ENCODE measurements at regions not wholly inside any gene's neighbourhood (a gene's known extent, or its start where the extent isn't known, plus 50 kb on each side); places are given as distances from the start of the nearest gene placed in this dataset.
"Not testable (repeated sequence)": the region's sequence is repeated elsewhere in the genome, so short reads cannot be mapped to it uniquely, and the experiment has no call there.

- no CpG with 5 or more reads among the region's 2 CpGs for WGBS (ENCODE audit: insufficient coverage)
- no peak for ATAC-seq (replicated peaks in 1 of 4)
- POLR2A ChIA-PET, result no interaction called here
Observed at GRCh38 chr5:32908641-32909040, 197.5 kb downstream of the NPR3 start.

DNA sequence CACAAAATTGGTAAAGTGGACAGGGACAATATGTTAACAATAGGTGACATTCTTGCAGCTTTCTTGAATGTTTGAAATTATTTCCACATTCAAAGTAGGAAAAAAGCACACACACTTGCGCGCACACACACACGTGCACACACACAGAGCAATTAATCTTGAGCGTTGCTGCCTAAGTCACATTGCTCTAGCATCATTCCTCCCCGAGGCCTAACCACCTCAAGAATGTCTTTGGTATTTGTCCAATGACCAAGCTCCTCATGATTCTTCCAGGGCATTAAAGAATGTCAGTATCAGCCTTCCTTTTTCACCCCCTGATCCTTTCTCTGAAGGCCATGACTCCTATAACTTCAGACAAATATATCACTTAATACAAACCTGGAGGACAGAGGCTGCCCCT lies 198.1 kb downstream of the NPR3 start:
- ChIA-PET POLR2A (no interaction called here), CTCF (no interaction called here)
- ATAC-seq (replicated peaks in 1 of 4), result no peak
- Mint-ChIP-seq H3K36me3 (no peaks in the 10 kb centered on the region), H3K9me3 (peaks cover 9 to 37% (median 23%) of the 10 kb centered on the region in 3 donors), H3K4me1 (no peaks in the 10 kb centered on the region), H3K27ac (no peak overlapping the region), H3K27me3 (no peaks in the 10 kb centered on the region), H3K4me3 (no peak overlapping the region)
- no peak overlapping the region for H3K27ac ChIP-seq (ENCODE audit: low read length)
- H3K9me3 ChIP-seq, result no peaks in the 10 kb centered on the region
- H3K27me3 ChIP-seq (replicated peaks in 1 of 2; ENCODE audit: control insufficient read depth in 2 of 2, extremely low read depth in 1 of 2, insufficient read depth in 2 of 2, low read length in 1 of 2), result no peaks in the 10 kb centered on the region
- no peaks in the 10 kb centered on the region for H3K4me1 ChIP-seq (ENCODE audit: control insufficient read depth in 1 of 2, extremely low read depth in 1 of 2, insufficient read depth in 2 of 2, low read length in 2 of 2)
- no peak for DNase-seq
- 90% methylated on average over 5 of the region's 5 CpGs for WGBS (ENCODE audit: insufficient coverage)
- no peak overlapping the region for H3K4me3 ChIP-seq (ENCODE audit: control insufficient read depth in 1 of 2, extremely low read depth in 1 of 2, low read length in 1 of 2)
- no peaks in the 10 kb centered on the region for H3K36me3 ChIP-seq (ENCODE audit: control insufficient read depth in 2 of 2, extremely low read depth in 1 of 2, insufficient read depth in 1 of 2, low read length in 1 of 2)

More at GRCh38 chr5:32908641-32909040, 197.5 kb downstream of the NPR3 start:
- H3K27ac ChIP-seq (ENCODE audit: low read length), result no peak overlapping the region
- no peak overlapping the region for H3K4me3 ChIP-seq (ENCODE audit: control insufficient read depth in 1 of 2, extremely low read depth in 1 of 2, low read length in 1 of 2)
- Mint-ChIP-seq H3K36me3 (no peaks in the 10 kb centered on the region), H3K9me3 (peaks cover 9 to 36% (median 22%) of the 10 kb centered on the region in 3 donors), H3K4me3 (no peak overlapping the region), H3K27me3 (no peaks in the 10 kb centered on the region), H3K27ac (no peak overlapping the region), H3K4me1 (no peaks in the 10 kb centered on the region)
- H3K4me1 ChIP-seq (ENCODE audit: control insufficient read depth in 1 of 2, extremely low read depth in 1 of 2, insufficient read depth in 2 of 2, low read length in 2 of 2), result no peaks in the 10 kb centered on the region
- DNase-seq, result no peak
- no peaks in the 10 kb centered on the region for H3K9me3 ChIP-seq
- H3K36me3 ChIP-seq (ENCODE audit: control insufficient read depth in 2 of 2, extremely low read depth in 1 of 2, insufficient read depth in 1 of 2, low read length in 1 of 2), result no peaks in the 10 kb centered on the region
- H3K27me3 ChIP-seq (replicated peaks in 1 of 2; ENCODE audit: control insufficient read depth in 2 of 2, extremely low read depth in 1 of 2, insufficient read depth in 2 of 2, low read length in 1 of 2), result no peaks in the 10 kb centered on the region
- CTCF ChIA-PET, result no interaction called here

DNA sequence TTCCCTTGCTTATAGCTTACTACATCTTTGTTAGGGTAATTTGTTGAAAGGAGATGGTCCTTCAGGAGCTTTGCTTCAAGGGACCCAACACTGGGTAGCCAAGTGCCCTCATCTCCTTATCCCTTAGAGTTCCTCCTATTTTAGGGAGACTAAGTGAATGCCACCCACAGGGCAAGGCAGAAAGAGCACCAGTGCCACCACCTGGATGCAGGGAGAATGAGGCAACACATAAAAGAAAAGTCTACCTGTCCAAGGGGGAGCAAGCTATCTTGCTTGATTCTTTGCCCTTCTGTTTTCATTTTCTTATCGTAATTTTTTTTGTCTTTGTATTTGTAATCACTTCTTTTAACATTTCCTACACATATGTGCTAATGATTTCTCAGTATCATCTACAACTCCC lies 205.5 kb downstream of the NPR3 start:
- no peaks in the 10 kb centered on the region for H3K36me3 ChIP-seq (ENCODE audit: control insufficient read depth in 2 of 2, extremely low read depth in 1 of 2, insufficient read depth in 1 of 2, low read length in 1 of 2)
- ChIA-PET CTCF (no interaction called here), POLR2A (no interaction called here)
- Mint-ChIP-seq H3K4me3 (no peak overlapping the region), H3K9me3 (peaks cover 2 to 9% (median 6%) of the 10 kb centered on the region in 3 donors), H3K27ac (no peak overlapping the region), H3K27me3 (no peaks in the 10 kb centered on the region), H3K4me1 (no peaks in the 10 kb centered on the region), H3K36me3 (no peaks in the 10 kb centered on the region)
- no peaks in the 10 kb centered on the region for H3K27me3 ChIP-seq (replicated peaks in 1 of 2; ENCODE audit: control insufficient read depth in 2 of 2, extremely low read depth in 1 of 2, insufficient read depth in 2 of 2, low read length in 1 of 2)
- no CpG with 5 or more reads among the region's 1 CpG for WGBS (ENCODE audit: insufficient coverage)
- DNase-seq (no peak), ATAC-seq (replicated peaks in 1 of 4) (no peak)
- no peak overlapping the region for H3K27ac ChIP-seq (ENCODE audit: low read length)
- H3K4me1 ChIP-seq (ENCODE audit: control insufficient read depth in 1 of 2, extremely low read depth in 1 of 2, insufficient read depth in 2 of 2, low read length in 2 of 2), result no peaks in the 10 kb centered on the region
- H3K9me3 ChIP-seq, result no peaks in the 10 kb centered on the region
- no peak overlapping the region for H3K4me3 ChIP-seq (ENCODE audit: control insufficient read depth in 1 of 2, extremely low read depth in 1 of 2, low read length in 1 of 2)

GRCh38 chr5:32928761-32929160 lies 217.6 kb downstream of the NPR3 start:
- no peaks in the 10 kb centered on the region for H3K27me3 Mint-ChIP-seq
- Histone ChIP-seq H3K4me1 (ENCODE audit: control insufficient read depth in 1 of 2, extremely low read depth in 1 of 2, insufficient read depth in 2 of 2, low read length in 2 of 2) (no peaks in the 10 kb centered on the region), H3K36me3 (ENCODE audit: control insufficient read depth in 2 of 2, extremely low read depth in 1 of 2, insufficient read depth in 1 of 2, low read length in 1 of 2) (no peaks in the 10 kb centered on the region), H3K4me3 (ENCODE audit: control insufficient read depth in 1 of 2, extremely low read depth in 1 of 2, low read length in 1 of 2) (no peak overlapping the region), H3K27me3 (replicated peaks in 1 of 2; ENCODE audit: control insufficient read depth in 2 of 2, extremely low read depth in 1 of 2, insufficient read depth in 2 of 2, low read length in 1 of 2) (no peaks in the 10 kb centered on the region), H3K9me3 (no peaks in the 10 kb centered on the region), H3K27ac (ENCODE audit: low read length) (no peak overlapping the region)
- ATAC-seq (replicated peaks in 1 of 4) (no peak), DNase-seq (no peak)
- no peaks in the 10 kb centered on the region for H3K4me1 Mint-ChIP-seq
- H3K36me3 Mint-ChIP-seq, result no peaks in the 10 kb centered on the region
- H3K9me3 Mint-ChIP-seq, result peaks cover 0 to 2% (median 0%) of the 10 kb centered on the region in 3 donors
- H3K4me3 Mint-ChIP-seq, result no peak overlapping the region
- no peak overlapping the region for H3K27ac Mint-ChIP-seq
- CTCF ChIA-PET, result no interaction called here
- WGBS (ENCODE audit: insufficient coverage), result 100% methylated on average over 1 of the region's 2 CpGs
- POLR2A ChIA-PET, result no interaction called here

DNA sequence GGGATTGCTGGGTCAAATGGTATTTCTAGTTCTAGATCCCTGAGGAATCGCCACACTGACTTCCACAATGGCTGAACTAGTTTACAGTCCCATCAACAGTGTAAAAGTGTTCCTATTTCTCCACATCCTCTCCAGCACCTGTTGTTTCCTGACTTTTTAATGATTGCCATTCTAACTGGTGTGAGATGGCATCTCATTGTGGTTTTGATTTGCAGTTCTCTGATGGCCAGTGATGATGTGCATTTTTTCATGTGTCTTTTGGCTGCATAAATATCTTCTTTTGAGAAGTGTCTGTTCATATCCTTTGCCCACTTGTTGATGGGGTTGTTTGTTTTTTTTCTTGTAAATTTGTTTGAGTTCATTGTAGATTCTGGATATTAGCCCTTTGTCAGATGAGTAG lies 220.3 kb downstream of the NPR3 start:
- CTCF ChIA-PET; H3K4me3 Mint-ChIP-seq; H3K9me3 Mint-ChIP-seq; H3K27me3 Mint-ChIP-seq; H3K27ac ChIP-seq (ENCODE audit: low read length); H3K36me3 ChIP-seq (ENCODE audit: control insufficient read depth in 2 of 2, extremely low read depth in 1 of 2, insufficient read depth in 1 of 2, low read length in 1 of 2); H3K4me1 Mint-ChIP-seq; H3K4me3 ChIP-seq (ENCODE audit: control insufficient read depth in 1 of 2, extremely low read depth in 1 of 2, low read length in 1 of 2); ATAC-seq (replicated peaks in 1 of 4); H3K27me3 ChIP-seq (replicated peaks in 1 of 2; ENCODE audit: control insufficient read depth in 2 of 2, extremely low read depth in 1 of 2, insufficient read depth in 2 of 2, low read length in 1 of 2); POLR2A ChIA-PET; H3K36me3 Mint-ChIP-seq; H3K9me3 ChIP-seq; H3K27ac Mint-ChIP-seq; DNase-seq; H3K4me1 ChIP-seq (ENCODE audit: control insufficient read depth in 1 of 2, extremely low read depth in 1 of 2, insufficient read depth in 2 of 2, low read length in 2 of 2): not testable (repeated sequence)
- no CpG with 5 or more reads among the region's 1 CpG for WGBS (ENCODE audit: insufficient coverage)

- no peaks in the 10 kb centered on the region for H3K4me1 Mint-ChIP-seq
- Histone ChIP-seq H3K27ac (ENCODE audit: low read length) (no peak overlapping the region), H3K4me1 (ENCODE audit: control insufficient read depth in 1 of 2, extremely low read depth in 1 of 2, insufficient read depth in 2 of 2, low read length in 2 of 2) (no peaks in the 10 kb centered on the region), H3K36me3 (ENCODE audit: control insufficient read depth in 2 of 2, extremely low read depth in 1 of 2, insufficient read depth in 1 of 2, low read length in 1 of 2) (no peaks in the 10 kb centered on the region), H3K4me3 (ENCODE audit: control insufficient read depth in 1 of 2, extremely low read depth in 1 of 2, low read length in 1 of 2) (no peak overlapping the region), H3K27me3 (replicated peaks in 1 of 2; ENCODE audit: control insufficient read depth in 2 of 2, extremely low read depth in 1 of 2, insufficient read depth in 2 of 2, low read length in 1 of 2) (peaks cover 0 to 2% of the 10 kb centered on the region in 2 experiments), H3K9me3 (no peaks in the 10 kb centered on the region)
- CTCF ChIA-PET, result no interaction called here
- H3K36me3 Mint-ChIP-seq, result no peaks in the 10 kb centered on the region
- peaks cover 0 to 7% of the 10 kb centered on the region in 2 donors for H3K27me3 Mint-ChIP-seq
- no peak overlapping the region for H3K4me3 Mint-ChIP-seq
- no peak for ATAC-seq (replicated peaks in 1 of 4)
- DNase-seq, result no peak
- POLR2A ChIA-PET, result no interaction called here
- no peak overlapping the region for H3K27ac Mint-ChIP-seq
- peaks cover 0 to 3% (median 0%) of the 10 kb centered on the region in 3 donors for H3K9me3 Mint-ChIP-seq
- 70% methylated on average over 4 of the region's 4 CpGs for WGBS (ENCODE audit: insufficient coverage)
Observed at GRCh38 chr5:32932241-32932935, 221.3 kb downstream of the NPR3 start.

DNA sequence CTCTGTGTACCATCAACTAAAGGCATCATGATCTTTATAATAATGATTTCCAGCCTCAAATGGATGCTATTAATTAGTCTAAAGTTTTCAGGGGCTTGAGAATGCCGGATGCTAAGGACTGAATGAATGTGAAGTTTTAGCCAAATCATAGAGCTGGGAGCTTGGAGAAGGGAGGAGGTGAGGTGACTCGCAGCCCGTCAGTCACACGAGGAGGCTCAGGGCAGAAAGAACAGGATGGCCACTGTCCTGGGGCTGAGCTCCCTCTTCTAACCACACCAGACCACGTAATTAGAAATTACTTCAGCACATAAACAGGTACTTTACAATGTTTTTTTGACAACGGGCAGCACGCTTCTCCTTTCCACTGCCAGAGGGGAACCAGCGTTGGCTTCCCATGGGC lies 222.6 kb downstream of the NPR3 start:
- Mint-ChIP-seq H3K27ac (no peak overlapping the region), H3K4me3 (no peak overlapping the region), H3K9me3 (peaks cover 0 to 3% (median 0%) of the 10 kb centered on the region in 3 donors), H3K4me1 (no peaks in the 10 kb centered on the region), H3K36me3 (no peaks in the 10 kb centered on the region), H3K27me3 (peaks cover 0 to 7% of the 10 kb centered on the region in 2 donors)
- WGBS (ENCODE audit: insufficient coverage), result 82% methylated on average over 3 of the region's 8 CpGs
- DNase-seq (no peak), ATAC-seq (replicated peaks in 1 of 4) (no peak)
- H3K27me3 ChIP-seq (replicated peaks in 1 of 2; ENCODE audit: control insufficient read depth in 2 of 2, extremely low read depth in 1 of 2, insufficient read depth in 2 of 2, low read length in 1 of 2), result peaks cover 0 to 2% of the 10 kb centered on the region in 2 experiments
- H3K27ac ChIP-seq (ENCODE audit: low read length), result no peak overlapping the region
- H3K4me1 ChIP-seq (ENCODE audit: control insufficient read depth in 1 of 2, extremely low read depth in 1 of 2, insufficient read depth in 2 of 2, low read length in 2 of 2), result no peaks in the 10 kb centered on the region
- no peaks in the 10 kb centered on the region for H3K9me3 ChIP-seq
- no peak overlapping the region for H3K4me3 ChIP-seq (ENCODE audit: control insufficient read depth in 1 of 2, extremely low read depth in 1 of 2, low read length in 1 of 2)
- CTCF ChIA-PET, result no interaction called here
- H3K36me3 ChIP-seq (ENCODE audit: control insufficient read depth in 2 of 2, extremely low read depth in 1 of 2, insufficient read depth in 1 of 2, low read length in 1 of 2), result no peaks in the 10 kb centered on the region
- POLR2A ChIA-PET, result interaction anchor here in 1 of 2 donors (0.6 kb wide), 1 partner anchor 90 kb away, joined by 3 read pairs; no protein-coding TSS in a partner anchor

Measured in T-cell (primary cell).